ENCODE measurements at regions not wholly inside any gene's neighbourhood (a gene's known extent, or its start where the extent isn't known, plus 50 kb on each side); places are given as distances from the start of the nearest gene placed in this dataset.

GRCh38 chrX:145178268-145178667 lies 69.0 kb upstream of the SPANXN1 start:
- TF ChIP-seq JUND (IDR thresholded peaks at IDR 0.05; ENCODE audit: low read depth) = no peak
- in situ Hi-C loops (cut with HindIII; ENCODE audit: low pct_unique_long_range_greater_than_20kb, low sequenced_read_pairs) = no loop called here
- no peak for DNase-seq (ENCODE audit: low read depth in 1 of 2, low spot score in 1 of 2)

- no peak for TF ChIP-seq JUND (IDR thresholded peaks at IDR 0.05; ENCODE audit: low read depth)
- in situ Hi-C loops (cut with HindIII; ENCODE audit: low pct_unique_long_range_greater_than_20kb, low sequenced_read_pairs) = no loop called here
- DNase-seq (ENCODE audit: low read depth in 1 of 2, low spot score in 1 of 2) = peak; percentile 1 to 6
These were observed 56.4 kb upstream of the SPANXN1 start for GRCh38 chrX:145190801-145191389.
